Non-pigmented ciliary epithelial cell (primary cell): ENCODE measurements at regions not wholly inside any gene's neighbourhood (a gene's known extent, or its start where the extent isn't known, plus 50 kb on each side); places are given as distances from the start of the nearest gene placed in this dataset.

Experiments
- DNase-seq: peaks from one replicate; pipeline ENCODE4 v3.0.0-alpha.2; 2010; ENCODE audit warnings: low read depth

- DNase-seq = no peak
Measured at GRCh38 chr15:48046813-48047438, 73.9 kb upstream of the SLC24A5 start.

GRCh38 chr15:48049736-48050135 lies 71.1 kb upstream of the SLC24A5 start:
- peak; percentile 9 for DNase-seq

GRCh38 chr15:48052946-48053345 lies 67.8 kb upstream of the SLC24A5 start:
- DNase-seq = peak; percentile 14

- DNase-seq = no peak
Measured at GRCh38 chr15:48058371-48058770, 62.4 kb upstream of the SLC24A5 start.

- no peak for DNase-seq
Measured at GRCh38 chr15:48059791-48060190, 61.0 kb upstream of the SLC24A5 start.

- no peak for DNase-seq
Measured at GRCh38 chr15:48060396-48060795, 60.4 kb upstream of the SLC24A5 start.

- no peak for DNase-seq
Measured at GRCh38 chr15:48061605-48062004, 59.2 kb upstream of the SLC24A5 start.

GRCh38 chr15:48062148-48062872 lies 58.5 kb upstream of the SLC24A5 start:
- no peak for DNase-seq

- DNase-seq = no peak
Measured at GRCh38 chr15:48063411-48063985, 57.3 kb upstream of the SLC24A5 start.

GRCh38 chr15:48064421-48064820 lies 56.4 kb upstream of the SLC24A5 start:
- no peak for DNase-seq

GRCh38 chr15:48066456-48066855 lies 54.3 kb upstream of the SLC24A5 start:
- no peak for DNase-seq
